AG04450 (cell line): ENCODE measurements at regions not wholly inside any gene's neighbourhood (a gene's known extent, or its start where the extent isn't known, plus 50 kb on each side); places are given as distances from the start of the nearest gene placed in this dataset.

Experiments used
- CTCF ChIA-PET: fragments of 300-600, 350-600 bp; formaldehyde crosslinking; extraction: SDS; loops from one replicate; lab custom pipeline; 2022; ENCODE audit warnings: antibody characterized with exemption, inconsistent platforms; lab: Charles Lee
- POLR2A ChIA-PET: fragments of 350-600 bp; formaldehyde crosslinking; extraction: SDS; loops from one replicate; lab custom pipeline; 2021; ENCODE audit warnings: antibody characterized with exemption, inconsistent platforms; lab: Yijun Ruan, JAX
- DNase-seq: peaks from one replicate; pipeline ENCODE4 v3.0.0-alpha.2; 2011; ENCODE audit warnings: low read depth, low spot score
- H3K27ac ChIP-seq: one replicate; pipeline ENCODE4 v1.5.1; 2012; ENCODE audit warnings: low read depth, low read length, control low read depth
- H3K27me3 ChIP-seq: one replicate; pipeline ENCODE4 v1.6.0; 2012; ENCODE audit warnings: low read length; ENCODE audit not compliant: control insufficient read depth, insufficient read depth
- H3K4me3 ChIP-seq: 2 replicates; pipeline ENCODE4 v1.5.1; 2011; ENCODE audit warnings: mild to moderate bottlenecking, low read depth, low read length, control low read depth
- H3K9me3 ChIP-seq: 2 replicates; pipeline ENCODE4 v1.5.1; 2012; ENCODE audit warnings: low read length; ENCODE audit not compliant: control insufficient read depth, insufficient read depth
- CTCF ChIP-seq: IDR thresholded peaks from 2 replicates; pipeline ENCODE4 v1.5.1; 2011; ENCODE audit warnings: low read depth, low read length, control low read depth, inconsistent platforms

- ChIA-PET POLR2A (no interaction called here), CTCF (interaction anchor here (1.1 to 1.3 kb wide), 3 partner anchors 25 to 670 kb away, joined by 3 to 4 read pairs (median 4); no protein-coding TSS in a partner anchor)
- no peak for TF ChIP-seq CTCF
- Histone ChIP-seq H3K27ac (no peak overlapping the region), H3K27me3 (no peaks in the 10 kb centered on the region), H3K4me3 (no peak overlapping the region), H3K9me3 (no peaks in the 10 kb centered on the region)
- DNase-seq, result peak; percentile 61
Observed at GRCh38 chr7:16978358-16979244, 96.8 kb upstream of the AGR3 start.

GRCh38 chr7:16980539-16980938, 98.8 kb upstream of the AGR3 start:
- no peak for TF ChIP-seq CTCF
- Histone ChIP-seq H3K27ac (no peak overlapping the region), H3K4me3 (no peak overlapping the region), H3K9me3 (no peaks in the 10 kb centered on the region), H3K27me3 (no peaks in the 10 kb centered on the region)
- ChIA-PET CTCF (interaction anchor here (0.7 to 4.9 kb wide), 5 partner anchors 55 to 667 kb away, joined by 3 to 45 read pairs (median 4); no protein-coding TSS in a partner anchor), POLR2A (no interaction called here)
- no peak for DNase-seq

- CTCF ChIA-PET, result interaction anchor here (0.5 to 4.9 kb wide), 116 partner anchors 11 to 1450 kb away, joined by 3 to 49 read pairs (median 4); partner anchors contain the start of genes AGR3 and AHR
- no peaks in the 10 kb centered on the region for H3K9me3 ChIP-seq
- POLR2A ChIA-PET, result interaction anchor here (0.6 to 0.7 kb wide), 2 partner anchors 315 to 648 kb away, joined by 4 to 8 read pairs; partner anchors contain the start of gene AHR
- H3K27ac ChIP-seq, result no peak overlapping the region
- H3K27me3 ChIP-seq, result no peaks in the 10 kb centered on the region
- peak; percentile 98 for TF ChIP-seq CTCF
- no peak for DNase-seq
- no peak overlapping the region for H3K4me3 ChIP-seq
Observed at GRCh38 chr7:16982640-16983350, 101.0 kb upstream of the AGR3 start.

- POLR2A ChIA-PET, result no interaction called here
Observed at GRCh38 chr7:16984375-16984774, 102.6 kb upstream of the AGR3 start.

More at GRCh38 chr7:16984375-16984774, 102.6 kb upstream of the AGR3 start:
- DNase-seq, result no peak
- Histone ChIP-seq H3K9me3 (no peaks in the 10 kb centered on the region), H3K27ac (no peak overlapping the region), H3K4me3 (no peak overlapping the region), H3K27me3 (no peaks in the 10 kb centered on the region)
- TF ChIP-seq CTCF, result no peak
- CTCF ChIA-PET, result interaction anchor here (0.5 to 3.0 kb wide), 8 partner anchors 24 to 697 kb away, joined by 3 to 49 read pairs (median 3); partner anchors contain the start of gene AHR
